ENCODE measurements at regions not wholly inside any gene's neighbourhood (a gene's known extent, or its start where the extent isn't known, plus 50 kb on each side); places are given as distances from the start of the nearest gene placed in this dataset.

- no peaks in the 10 kb centered on the region for H3K4me1 Mint-ChIP-seq
- intact Hi-C loops (cut with micrococcal nuclease): no loop called here
- ATAC-seq (ENCODE audit: low read depth) (no peak), DNase-seq (no peak)
- peaks cover 1% of the 10 kb centered on the region for H3K27me3 Mint-ChIP-seq
- ChIA-PET POLR2A (no interaction called here), CTCF (no interaction called here)
- H3K36me3 Mint-ChIP-seq (ENCODE audit: low read depth): no peaks in the 10 kb centered on the region
- H3K27ac Mint-ChIP-seq: no peak overlapping the region
- no peak overlapping the region for H3K4me3 Mint-ChIP-seq
- H3K9me3 Mint-ChIP-seq: no peaks in the 10 kb centered on the region
- no peak for TF ChIP-seq CTCF (IDR thresholded peaks at IDR 0.05)
Measured at GRCh38 chr3:31077021-31077601, 182.7 kb upstream of the GADL1 start.

- Mint-ChIP-seq H3K27me3 (peaks cover 1% of the 10 kb centered on the region), H3K9me3 (no peaks in the 10 kb centered on the region), H3K4me3 (no peak overlapping the region), H3K4me1 (no peaks in the 10 kb centered on the region), H3K36me3 (ENCODE audit: low read depth) (no peaks in the 10 kb centered on the region), H3K27ac (no peak overlapping the region)
- no peak for TF ChIP-seq CTCF (IDR thresholded peaks at IDR 0.05)
- no peak for ATAC-seq (ENCODE audit: low read depth)
- ChIA-PET POLR2A (no interaction called here), CTCF (no interaction called here)
- no peak for DNase-seq
- intact Hi-C loops (cut with micrococcal nuclease): no loop called here
Measured at GRCh38 chr3:31077826-31078225, 183.4 kb upstream of the GADL1 start.

DNA sequence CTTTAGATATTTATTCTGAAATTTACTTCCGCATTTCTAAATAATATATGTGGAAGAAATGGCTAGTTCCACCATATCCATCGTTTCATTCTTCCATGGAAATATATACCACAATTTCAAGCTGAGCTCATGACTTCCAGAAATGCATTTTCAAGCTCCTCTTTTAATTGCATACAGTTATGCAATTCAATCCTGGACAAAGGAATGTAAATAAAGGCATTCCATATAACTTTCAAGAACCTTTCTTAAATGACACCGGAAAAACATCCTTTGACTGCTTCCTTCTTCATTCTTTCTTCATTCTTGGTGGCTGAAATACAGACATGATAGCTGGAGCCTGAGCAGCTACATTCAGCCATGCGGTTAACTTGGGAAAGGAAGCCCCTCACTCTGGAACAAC lies 185.2 kb upstream of the GADL1 start:
- no peak for ATAC-seq (ENCODE audit: low read depth)
- TF ChIP-seq CTCF (IDR thresholded peaks at IDR 0.05): no peak
- Mint-ChIP-seq H3K4me1 (no peaks in the 10 kb centered on the region), H3K27me3 (peaks cover 4% of the 10 kb centered on the region), H3K27ac (no peak overlapping the region), H3K9me3 (no peaks in the 10 kb centered on the region), H3K36me3 (ENCODE audit: low read depth) (no peaks in the 10 kb centered on the region), H3K4me3 (no peak overlapping the region)
- ChIA-PET CTCF (no interaction called here), POLR2A (no interaction called here)
- DNase-seq: no peak
- intact Hi-C loops (cut with micrococcal nuclease): no loop called here

GRCh38 chr3:31081018-31081662 lies 186.7 kb upstream of the GADL1 start:
- Mint-ChIP-seq H3K27ac (no peak overlapping the region), H3K36me3 (ENCODE audit: low read depth) (no peaks in the 10 kb centered on the region), H3K4me1 (no peaks in the 10 kb centered on the region), H3K27me3 (peaks cover 4% of the 10 kb centered on the region), H3K4me3 (no peak overlapping the region), H3K9me3 (no peaks in the 10 kb centered on the region)
- intact Hi-C loops (cut with micrococcal nuclease): no loop called here
- DNase-seq (no peak), ATAC-seq (ENCODE audit: low read depth) (no peak)
- no peak for TF ChIP-seq CTCF (IDR thresholded peaks at IDR 0.05)
- ChIA-PET CTCF (no interaction called here), POLR2A (no interaction called here)

GRCh38 chr3:31086148-31086547 lies 191.7 kb upstream of the GADL1 start:
- ChIA-PET POLR2A (no interaction called here), CTCF (no interaction called here)
- no peaks in the 10 kb centered on the region for H3K9me3 Mint-ChIP-seq
- H3K27ac Mint-ChIP-seq: no peak overlapping the region
- intact Hi-C loops (cut with micrococcal nuclease): no loop called here
- peaks cover 3% of the 10 kb centered on the region for H3K27me3 Mint-ChIP-seq
- no peaks in the 10 kb centered on the region for H3K4me1 Mint-ChIP-seq
- no peak overlapping the region for H3K4me3 Mint-ChIP-seq
- DNase-seq (no peak), ATAC-seq (ENCODE audit: low read depth) (no peak)
- no peak for TF ChIP-seq CTCF (IDR thresholded peaks at IDR 0.05)
- no peaks in the 10 kb centered on the region for H3K36me3 Mint-ChIP-seq (ENCODE audit: low read depth)

Data from activated B cell treated with CpG ODN at 0.5 μM for 24 hours (primary cell).